HUDEP-2 (cell line): ENCODE measurements at regions not wholly inside any gene's neighbourhood (a gene's known extent, or its start where the extent isn't known, plus 50 kb on each side); places are given as distances from the start of the nearest gene placed in this dataset.
A peak's percentile ranks its signal among the peaks of the same experiment; 100 is the strongest.

Experiments used
- DNase-seq, 76 experiments: peaks; one replicate each; lab custom pipeline; 2025; ENCODE audit not compliant: unreplicated experiment in 76 of 76; lab: John Stamatoyannopoulos, UW

- peak in 1 of 76 experiments; percentile 2 for DNase-seq
These were observed 156.6 kb downstream of the GATB start for GRCh38 chr4:151604238-151604637.

GRCh38 chr4:151605215-151605614 lies 155.6 kb downstream of the GATB start:
- DNase-seq: no peak

- DNase-seq: no peak
These were observed 154.7 kb downstream of the GATB start for GRCh38 chr4:151606061-151606460.

GRCh38 chr4:151610229-151610628 lies 150.6 kb downstream of the GATB start:
- no peak for DNase-seq

GRCh38 chr4:151611960-151612359 lies 148.8 kb downstream of the GATB start:
- no peak for DNase-seq

- DNase-seq: no peak
These were observed 147.5 kb downstream of the GATB start for GRCh38 chr4:151613290-151613689.

GRCh38 chr4:151614561-151614960 lies 146.2 kb downstream of the GATB start:
- no peak for DNase-seq

GRCh38 chr4:151618858-151619257 lies 141.9 kb downstream of the GATB start:
- no peak for DNase-seq

GRCh38 chr4:151620066-151620465 lies 140.7 kb downstream of the GATB start:
- DNase-seq: no peak
